VCaP (cell line): ENCODE measurements at regions not wholly inside any gene's neighbourhood (a gene's known extent, or its start where the extent isn't known, plus 50 kb on each side); places are given as distances from the start of the nearest gene placed in this dataset.

Experiments used
- H3K27ac ChIP-seq: fragments of 450-650 bp; 2 replicates; pipeline ENCODE4 v1.5.1; 2017
- CTCF ChIP-seq: fragments of 450-650 bp; conservative IDR thresholded peaks from 2 replicates; pipeline ENCODE4 v1.5.1; 2017; ENCODE audit warnings: mild to moderate bottlenecking, moderate library complexity

DNA sequence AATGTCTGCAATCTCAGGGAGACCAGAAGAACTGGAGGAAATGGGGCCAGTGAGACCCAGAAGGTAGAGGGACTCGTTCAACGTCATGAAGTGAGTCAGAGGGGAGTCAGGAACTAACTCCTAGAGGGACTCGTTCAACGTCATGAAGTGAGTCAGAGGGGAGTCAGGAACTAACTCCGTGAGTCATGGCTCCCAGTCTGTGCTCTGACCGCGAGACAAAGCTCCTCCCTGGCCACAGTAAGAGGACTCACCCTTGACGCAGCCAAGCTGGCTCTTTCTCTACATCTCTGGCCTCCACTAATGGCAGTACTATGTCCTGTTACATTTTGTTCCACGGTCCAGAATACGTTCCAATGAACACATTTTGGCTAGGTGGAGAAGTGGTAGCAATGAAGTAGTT lies 902.5 kb downstream of the KCNJ2 start:
- H3K27ac ChIP-seq, result no peak overlapping the region
- no peak for TF ChIP-seq CTCF

- no peak for TF ChIP-seq CTCF
Observed at GRCh38 chr17:71080937-71081336, 911.6 kb downstream of the KCNJ2 start.

DNA sequence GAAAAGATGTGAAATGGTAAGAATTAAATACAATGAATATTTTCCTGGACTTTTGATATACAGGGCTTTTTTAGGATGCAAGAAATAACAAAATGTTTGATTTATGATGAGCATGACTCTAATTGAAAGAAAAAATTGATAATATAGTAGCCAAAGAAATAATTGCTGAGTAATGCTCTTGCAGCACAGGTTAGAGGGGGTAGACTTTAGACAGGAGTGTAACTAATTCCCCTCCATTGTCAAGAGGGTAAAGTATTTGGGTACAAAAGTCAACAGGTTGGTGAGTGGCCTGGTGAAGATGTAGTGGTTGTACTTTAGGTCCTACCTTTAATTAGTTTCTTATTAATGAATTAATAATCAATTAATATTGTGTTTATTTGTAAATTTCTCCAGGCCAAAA lies 912.3 kb downstream of the KCNJ2 start:
- TF ChIP-seq CTCF, result no peak
- no peak overlapping the region for H3K27ac ChIP-seq

More at GRCh38 chr17:71080937-71081336, 911.6 kb downstream of the KCNJ2 start:
- no peak overlapping the region for H3K27ac ChIP-seq

DNA sequence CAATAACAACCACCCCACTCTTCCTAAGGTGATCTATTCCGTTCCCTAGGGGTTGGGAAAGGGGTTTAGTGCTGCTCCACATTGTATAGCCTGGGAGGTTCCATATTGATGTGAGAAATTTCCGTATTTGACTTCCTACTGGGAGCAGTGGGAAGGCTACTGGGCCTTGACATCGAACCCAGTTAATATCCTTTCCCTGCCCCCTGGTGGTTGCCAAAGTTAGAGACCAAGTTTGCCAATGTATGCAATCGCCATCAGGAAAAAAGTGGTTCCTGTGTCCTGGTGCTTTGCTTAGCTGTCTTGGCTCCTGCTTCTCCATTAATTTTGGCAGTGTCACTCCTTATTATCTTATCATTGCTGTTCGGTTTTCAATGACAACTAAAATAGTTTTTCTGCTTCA lies 914.9 kb downstream of the KCNJ2 start:
- TF ChIP-seq CTCF, result peak; percentile 64
- H3K27ac ChIP-seq, result no peak overlapping the region

- no peak for TF ChIP-seq CTCF
- no peak overlapping the region for H3K27ac ChIP-seq
Observed at GRCh38 chr17:71084838-71085237, 915.5 kb downstream of the KCNJ2 start.

DNA sequence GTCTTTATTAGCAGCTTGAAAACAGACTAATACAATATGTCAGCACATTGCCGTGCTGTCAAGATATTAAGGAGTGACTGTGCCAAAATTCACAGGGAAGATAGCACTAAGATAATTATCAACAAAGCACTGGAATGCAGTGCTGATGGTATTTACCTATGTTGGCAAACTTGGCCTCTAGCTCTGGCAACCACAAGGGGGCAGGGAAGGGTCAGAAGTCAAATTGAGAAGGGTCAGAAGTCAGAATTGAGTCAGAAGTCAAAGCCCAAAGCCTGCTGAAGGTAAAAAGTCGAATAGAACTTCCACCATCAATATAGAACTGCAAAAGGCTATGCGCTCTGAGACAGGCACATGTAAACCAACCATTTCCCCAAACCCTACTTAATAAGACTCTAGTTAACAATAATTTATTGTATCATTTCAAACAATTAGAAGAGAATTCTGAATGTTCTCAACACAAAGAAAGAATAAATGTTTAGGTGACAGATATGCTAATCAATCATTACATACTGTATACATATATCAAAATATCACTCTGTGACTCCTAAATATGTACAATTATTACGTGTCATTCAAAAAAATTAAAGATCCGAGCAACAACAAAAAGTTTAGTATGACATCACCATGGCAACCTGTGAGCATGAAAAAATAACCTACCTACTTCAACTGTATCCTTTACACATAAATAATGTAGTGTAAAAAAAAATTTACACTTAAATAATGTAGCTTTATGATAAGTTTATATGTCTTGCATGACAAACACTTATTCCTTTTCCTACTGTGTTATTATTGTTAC lies 916.1 kb downstream of the KCNJ2 start:
- TF ChIP-seq CTCF, result peak; percentile 71
- H3K27ac ChIP-seq, result no peak overlapping the region

GRCh38 chr17:71089431-71089830 lies 920.1 kb downstream of the KCNJ2 start:
- TF ChIP-seq CTCF, result no peak
- H3K27ac ChIP-seq, result no peak overlapping the region
